Stimulated activated CD8-positive, alpha-beta memory T cell treated with anti-CD3 and anti-CD28 coated beads, Interleukin-4, amount 100 ng/mL, for 4 hours (primary cell): ENCODE measurements at regions not wholly inside any gene's neighbourhood (a gene's known extent, or its start where the extent isn't known, plus 50 kb on each side); places are given as distances from the start of the nearest gene placed in this dataset.
"Not testable (repeated sequence)": the region's sequence is repeated elsewhere in the genome, so short reads cannot be mapped to it uniquely, and the experiment has no call there.

Source experiments
- DNase-seq, 2 donors: peaks; one replicate each; pipeline ENCODE4 v3.0.0-alpha.2; 2020; ENCODE audit warnings: low read depth in 2 of 2, low spot score in 1 of 2

DNA sequence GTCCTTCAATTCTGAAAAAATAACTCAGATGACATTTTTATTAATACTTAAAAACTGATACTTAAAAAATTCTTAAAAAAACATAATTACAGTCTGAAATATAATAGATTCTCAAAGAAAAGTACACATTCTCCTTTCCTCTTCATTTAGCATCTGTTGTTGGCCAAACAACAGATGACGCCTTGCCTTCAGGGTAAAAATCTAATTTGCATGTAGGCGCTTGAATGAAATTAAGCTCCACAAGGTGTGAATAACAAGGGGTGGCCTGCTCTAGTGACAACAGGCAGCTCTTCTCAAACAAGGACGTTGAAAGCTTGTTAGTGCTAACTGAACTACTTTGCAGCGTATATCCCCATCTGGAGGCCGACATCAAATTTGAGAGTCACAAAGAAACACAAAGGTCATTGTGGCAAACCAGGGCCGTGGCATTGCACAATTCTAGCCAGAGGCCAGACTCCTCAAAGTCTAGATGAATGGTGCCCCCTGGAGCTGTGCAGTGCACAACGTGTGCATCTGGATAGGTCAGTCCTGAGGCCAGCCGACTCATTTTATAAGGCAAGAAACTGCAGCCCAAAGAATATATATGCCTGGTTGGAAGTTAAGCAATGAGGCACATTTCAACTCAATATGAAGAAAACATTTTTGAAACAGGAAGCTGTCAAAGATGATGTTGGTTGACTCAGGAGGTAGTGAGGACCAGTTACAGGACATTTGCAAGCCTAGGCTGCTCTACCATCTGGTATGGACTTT lies 459.2 kb upstream of the RUNX1 start:
- no peak for DNase-seq

DNA sequence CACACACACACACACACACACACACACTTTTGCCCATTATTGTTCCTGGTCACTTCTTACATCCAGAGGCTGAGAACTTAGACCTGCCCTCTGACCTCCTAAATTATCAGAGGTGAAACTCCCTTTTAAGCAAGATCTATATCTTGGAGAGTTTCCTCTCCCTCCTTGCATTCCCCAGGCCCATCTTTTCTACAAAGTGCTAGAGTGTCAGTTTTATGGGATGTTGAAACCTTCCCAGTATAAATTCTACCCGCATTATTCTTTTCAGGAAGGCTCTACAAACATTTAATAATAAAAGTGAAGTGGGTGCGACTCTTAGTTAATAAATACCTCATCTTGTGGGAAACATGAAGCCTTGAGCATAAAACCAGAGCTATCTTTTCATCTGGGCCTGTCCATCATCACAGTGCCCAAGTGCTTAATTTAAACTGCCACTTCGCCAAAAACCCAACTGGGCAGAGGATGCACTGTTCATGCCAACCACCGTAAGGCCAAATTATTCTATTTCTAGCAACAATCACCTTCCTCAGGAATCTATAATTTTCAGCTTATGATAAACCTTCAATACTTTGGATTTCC lies 458.2 kb upstream of the RUNX1 start:
- DNase-seq = no peak

DNA sequence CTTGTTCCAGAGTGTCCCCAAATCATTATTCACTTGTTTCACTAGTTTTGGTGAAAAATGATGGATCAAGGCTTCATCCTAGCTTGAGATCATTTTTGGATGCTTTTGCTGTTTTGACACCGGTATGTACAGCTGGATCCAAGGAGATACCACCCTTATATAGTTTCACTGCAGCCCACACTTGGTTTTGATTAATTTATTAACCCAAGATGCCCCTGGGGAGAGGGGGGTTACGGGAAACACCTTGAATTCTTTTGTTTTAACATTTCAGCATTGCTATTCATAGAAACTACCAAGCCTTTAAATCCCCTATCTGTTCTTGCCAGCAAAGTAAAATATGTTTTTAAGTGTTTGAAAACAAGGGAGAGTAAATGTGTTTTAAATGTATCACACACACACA lies 457.7 kb upstream of the RUNX1 start:
- DNase-seq = no peak

- DNase-seq = no peak
Observed at GRCh38 chr21:35506352-35506751, 457.2 kb upstream of the RUNX1 start.

- no peak for DNase-seq
Observed at GRCh38 chr21:35504951-35505466, 455.9 kb upstream of the RUNX1 start.

- DNase-seq = no peak
Observed at GRCh38 chr21:35504277-35504676, 455.2 kb upstream of the RUNX1 start.

DNA sequence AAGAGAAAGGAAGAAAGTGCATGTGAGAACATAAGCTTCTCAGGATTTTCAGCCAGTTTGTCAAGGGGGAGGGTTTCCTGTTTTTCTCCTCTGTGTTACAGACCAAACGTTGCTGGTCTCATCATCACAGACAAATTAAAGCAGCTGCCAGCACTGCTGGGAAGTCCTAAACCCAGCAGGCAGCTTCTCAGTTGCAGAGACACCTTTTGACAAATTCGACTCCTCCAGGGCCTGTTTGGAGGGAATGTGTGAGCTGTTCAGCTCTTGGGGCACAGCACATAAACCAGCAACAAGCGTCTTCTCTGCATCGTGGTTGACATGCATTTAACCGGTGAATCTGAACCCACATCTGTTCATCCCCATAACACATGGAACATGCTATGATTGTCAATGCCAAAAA lies 454.6 kb upstream of the RUNX1 start:
- no peak for DNase-seq

- DNase-seq = no peak
Observed at GRCh38 chr21:35502821-35503220, 453.7 kb upstream of the RUNX1 start.

GRCh38 chr21:35497522-35497921 lies 448.4 kb upstream of the RUNX1 start:
- not testable (repeated sequence) for DNase-seq

GRCh38 chr21:35491920-35492678 lies 443.0 kb upstream of the RUNX1 start:
- DNase-seq = no peak

DNA sequence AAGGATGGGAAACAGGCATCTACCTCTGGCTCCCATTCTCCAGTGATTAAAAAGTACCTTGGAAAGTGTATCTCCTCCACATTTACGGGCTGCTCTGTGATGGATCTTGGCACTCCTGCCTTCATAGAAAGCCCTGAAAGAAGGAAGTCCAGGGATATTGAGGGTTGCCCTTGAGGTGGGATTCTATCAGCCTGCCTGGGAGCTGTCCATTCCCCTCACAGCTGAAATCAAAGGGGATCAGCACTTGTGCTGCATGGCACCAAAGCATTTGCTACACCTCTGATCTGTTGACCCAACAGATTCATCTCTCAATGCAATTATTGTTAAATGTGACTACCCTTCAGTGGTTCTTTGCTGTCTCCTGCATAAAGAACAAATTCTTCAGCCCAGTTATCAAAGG lies 442.0 kb upstream of the RUNX1 start:
- no peak for DNase-seq

DNA sequence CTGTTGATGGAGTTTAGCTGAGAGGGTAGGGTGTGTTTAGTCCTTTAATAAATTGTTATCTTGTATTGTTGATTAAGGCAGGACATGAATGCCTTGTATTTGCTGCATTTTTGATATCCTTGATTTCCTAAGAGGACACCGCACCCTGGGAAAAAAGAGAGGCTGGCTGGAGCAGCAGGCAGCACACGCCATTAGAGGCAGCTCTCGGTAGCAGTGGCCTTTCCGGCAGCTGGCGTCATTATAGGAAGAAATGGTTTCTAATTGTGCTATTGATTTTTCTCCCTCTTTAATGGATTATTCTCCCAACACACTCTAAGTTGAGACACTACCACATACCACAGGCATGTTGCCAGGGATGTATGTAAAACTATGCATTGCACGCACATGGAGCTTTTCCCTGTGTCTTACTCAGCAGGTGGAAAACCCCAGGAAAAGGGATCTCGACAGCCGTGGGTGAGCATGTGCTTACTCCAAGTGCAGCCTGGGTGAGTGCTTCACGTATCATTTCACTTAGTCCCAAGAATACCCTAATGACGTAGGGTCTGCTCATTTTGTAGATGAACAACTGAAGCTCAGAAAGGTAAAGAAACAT lies 440.4 kb upstream of the RUNX1 start:
- no peak for DNase-seq

- no peak for DNase-seq
Observed at GRCh38 chr21:35488946-35489345, 439.8 kb upstream of the RUNX1 start.

DNA sequence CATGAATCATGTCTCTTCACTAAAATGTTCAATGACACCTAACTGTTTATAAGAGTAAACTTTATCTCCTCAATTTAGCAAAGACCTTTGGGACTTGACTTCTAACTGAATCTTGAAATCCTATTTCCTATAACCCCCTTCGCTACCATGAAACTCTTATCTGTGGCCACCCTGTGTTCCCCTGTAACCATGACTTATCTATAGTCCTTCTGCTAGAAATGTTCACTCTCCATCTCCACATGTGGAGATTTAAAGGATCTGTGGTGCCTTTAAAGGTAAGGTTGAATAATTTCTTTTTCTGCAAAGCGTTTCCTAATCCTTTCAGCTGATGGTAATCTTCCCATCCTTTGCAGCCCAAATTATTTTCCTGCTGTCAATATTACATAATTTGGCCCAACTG lies 436.3 kb upstream of the RUNX1 start:
- no peak for DNase-seq

GRCh38 chr21:35484851-35485250 lies 435.7 kb upstream of the RUNX1 start:
- no peak for DNase-seq

- DNase-seq = no peak
Observed at GRCh38 chr21:35484032-35484431, 434.9 kb upstream of the RUNX1 start.

DNA sequence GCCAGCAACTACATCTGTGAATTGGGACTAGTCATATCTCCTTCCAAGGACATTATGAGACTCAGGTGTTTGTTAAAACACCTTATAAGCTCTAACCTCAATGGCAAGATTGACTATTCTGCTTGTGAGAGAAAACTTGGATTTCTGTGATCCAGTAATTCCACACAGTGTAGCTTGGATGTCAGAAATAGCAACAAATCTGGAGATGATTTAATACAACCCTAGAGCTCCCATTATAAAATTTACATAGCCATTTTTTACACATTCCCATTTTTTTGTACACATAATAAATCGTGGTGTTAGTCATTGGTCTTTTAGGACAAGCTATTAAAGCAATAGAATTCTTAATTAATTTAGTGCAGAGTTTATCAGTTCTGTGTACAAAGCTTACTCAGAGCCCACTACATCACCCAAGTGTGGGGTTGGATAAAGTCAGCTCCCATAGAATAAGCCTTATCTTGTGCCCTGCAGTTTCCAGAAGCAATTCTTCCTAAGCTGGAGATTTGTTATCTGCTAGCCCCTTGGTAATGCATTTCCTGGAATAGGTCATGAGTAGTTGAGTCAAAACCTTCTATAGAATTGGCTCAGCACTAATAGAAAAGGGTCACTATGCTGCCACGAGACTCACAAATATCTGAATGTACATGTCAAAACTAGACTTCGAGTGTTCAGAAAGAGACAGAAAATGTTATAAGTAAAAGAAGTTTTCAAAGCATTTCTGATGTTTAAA lies 434.0 kb upstream of the RUNX1 start:
- DNase-seq = no peak

DNA sequence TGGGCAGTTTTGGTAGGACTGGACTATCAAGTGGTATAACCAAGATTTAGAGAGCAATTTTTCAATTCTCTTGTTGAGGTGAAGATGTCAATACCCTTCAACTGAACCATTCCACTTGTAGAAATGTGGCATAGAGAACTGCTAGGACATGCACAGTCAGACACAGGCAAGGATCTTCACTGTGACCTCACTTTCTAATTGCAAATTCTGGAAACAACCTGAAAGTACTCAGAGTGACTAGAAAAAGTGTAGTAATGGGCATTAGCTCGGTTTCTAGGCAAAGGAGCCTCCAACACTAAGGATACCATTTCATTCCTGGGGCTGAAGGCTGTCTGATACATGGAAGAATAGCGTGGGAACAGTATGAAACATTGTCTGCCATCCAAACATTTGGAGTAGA lies 433.0 kb upstream of the RUNX1 start:
- DNase-seq = no peak

- no peak for DNase-seq
Observed at GRCh38 chr21:35481005-35481404, 431.9 kb upstream of the RUNX1 start.

GRCh38 chr21:35479529-35479928 lies 430.4 kb upstream of the RUNX1 start:
- no peak for DNase-seq

DNA sequence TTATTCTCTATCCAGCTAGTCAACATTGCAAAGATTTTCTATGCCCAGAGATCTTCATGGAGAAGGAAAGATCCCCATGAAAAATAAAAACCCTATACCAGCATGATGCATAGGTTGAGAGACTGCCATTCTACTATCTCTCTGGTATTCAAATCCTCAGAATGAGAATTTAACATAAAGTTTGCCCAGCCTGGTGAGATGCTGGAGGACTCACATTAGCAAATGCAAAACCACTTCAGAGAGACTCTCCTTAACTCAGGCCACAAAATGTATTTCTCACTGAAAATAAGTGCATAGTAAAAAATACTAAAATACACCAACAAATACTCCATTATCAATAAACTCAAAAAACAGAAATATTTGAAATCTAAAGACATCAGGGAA lies 430.0 kb upstream of the RUNX1 start:
- DNase-seq = no peak
